HG02678 (cell line): ENCODE measurements at regions not wholly inside any gene's neighbourhood (a gene's known extent, or its start where the extent isn't known, plus 50 kb on each side); places are given as distances from the start of the nearest gene placed in this dataset.

Experiments used
- ATAC-seq: cut with Tn5 transposase; IDR thresholded peaks from one replicate; pipeline ENCODE4 v1.9.1; 2021; ENCODE audit warnings: mild to moderate bottlenecking, moderate library complexity; ENCODE audit not compliant: unreplicated experiment

- no peak for ATAC-seq
These were observed 171.5 kb upstream of the SIX2 start for GRCh38 chr2:45180779-45181178.

- no peak for ATAC-seq
These were observed 170.9 kb upstream of the SIX2 start for GRCh38 chr2:45180033-45180746.

GRCh38 chr2:45178854-45179253, 169.6 kb upstream of the SIX2 start:
- ATAC-seq: no peak

GRCh38 chr2:45178359-45178758, 169.1 kb upstream of the SIX2 start:
- no peak for ATAC-seq

GRCh38 chr2:45177870-45178269, 168.6 kb upstream of the SIX2 start:
- ATAC-seq: no peak

- no peak for ATAC-seq
These were observed 167.1 kb upstream of the SIX2 start for GRCh38 chr2:45176390-45176789.

- ATAC-seq: no peak
These were observed 164.3 kb upstream of the SIX2 start for GRCh38 chr2:45173513-45173912.

GRCh38 chr2:45172760-45173392, 163.6 kb upstream of the SIX2 start:
- ATAC-seq: no peak

GRCh38 chr2:45172142-45172541, 162.9 kb upstream of the SIX2 start:
- no peak for ATAC-seq

GRCh38 chr2:45171136-45171501, 161.9 kb upstream of the SIX2 start:
- no peak for ATAC-seq

GRCh38 chr2:45170191-45171135, 161.2 kb upstream of the SIX2 start:
- ATAC-seq: no peak

GRCh38 chr2:45169339-45170190, 160.3 kb upstream of the SIX2 start:
- ATAC-seq: no peak

GRCh38 chr2:45168711-45169338, 159.6 kb upstream of the SIX2 start:
- no peak for ATAC-seq

- no peak for ATAC-seq
These were observed 158.8 kb upstream of the SIX2 start for GRCh38 chr2:45167920-45168629.

GRCh38 chr2:45166229-45166890, 157.1 kb upstream of the SIX2 start:
- no peak for ATAC-seq

- no peak for ATAC-seq
These were observed 153.5 kb upstream of the SIX2 start for GRCh38 chr2:45162711-45163110.

- no peak for ATAC-seq
These were observed 147.4 kb upstream of the SIX2 start for GRCh38 chr2:45156605-45157004.

- no peak for ATAC-seq
These were observed 145.4 kb upstream of the SIX2 start for GRCh38 chr2:45154606-45155155.

- no peak for ATAC-seq
These were observed 144.9 kb upstream of the SIX2 start for GRCh38 chr2:45154144-45154543.
